ENCODE measurements at regions not wholly inside any gene's neighbourhood (a gene's known extent, or its start where the extent isn't known, plus 50 kb on each side); places are given as distances from the start of the nearest gene placed in this dataset.
"Not testable (repeated sequence)": the region's sequence is repeated elsewhere in the genome, so short reads cannot be mapped to it uniquely, and the experiment has no call there.

DNA sequence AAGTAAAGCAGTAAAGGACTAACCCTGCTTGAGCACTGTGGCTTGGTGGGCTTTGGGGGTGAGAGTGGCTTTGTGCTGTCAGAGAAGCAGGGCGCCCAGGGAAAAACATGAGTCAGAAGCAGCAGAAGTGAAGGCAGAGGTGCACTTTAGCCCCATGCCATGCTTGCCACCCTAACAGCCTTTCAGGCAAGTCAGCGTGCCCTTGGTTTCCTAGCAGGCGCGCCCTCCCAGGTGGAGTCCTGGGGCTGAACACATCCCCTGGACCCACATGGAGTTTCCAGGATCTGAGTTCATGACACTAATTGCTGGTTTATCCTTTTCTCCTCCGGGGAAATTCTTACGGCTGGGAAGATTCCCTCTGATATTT, 106.6 kb downstream of the TLR5 start:
- TF ChIP-seq, protein P1, sequence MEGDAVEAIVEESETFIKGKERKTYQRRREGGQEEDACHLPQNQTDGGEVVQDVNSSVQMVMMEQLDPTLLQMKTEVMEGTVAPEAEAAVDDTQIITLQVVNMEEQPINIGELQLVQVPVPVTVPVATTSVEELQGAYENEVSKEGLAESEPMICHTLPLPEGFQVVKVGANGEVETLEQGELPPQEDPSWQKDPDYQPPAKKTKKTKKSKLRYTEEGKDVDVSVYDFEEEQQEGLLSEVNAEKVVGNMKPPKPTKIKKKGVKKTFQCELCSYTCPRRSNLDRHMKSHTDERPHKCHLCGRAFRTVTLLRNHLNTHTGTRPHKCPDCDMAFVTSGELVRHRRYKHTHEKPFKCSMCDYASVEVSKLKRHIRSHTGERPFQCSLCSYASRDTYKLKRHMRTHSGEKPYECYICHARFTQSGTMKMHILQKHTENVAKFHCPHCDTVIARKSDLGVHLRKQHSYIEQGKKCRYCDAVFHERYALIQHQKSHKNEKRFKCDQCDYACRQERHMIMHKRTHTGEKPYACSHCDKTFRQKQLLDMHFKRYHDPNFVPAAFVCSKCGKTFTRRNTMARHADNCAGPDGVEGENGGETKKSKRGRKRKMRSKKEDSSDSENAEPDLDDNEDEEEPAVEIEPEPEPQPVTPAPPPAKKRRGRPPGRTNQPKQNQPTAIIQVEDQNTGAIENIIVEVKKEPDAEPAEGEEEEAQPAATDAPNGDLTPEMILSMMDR (IDR thresholded peaks at IDR 0.05; ENCODE audit: low read depth, low read length): no peak
- H3K4me3 ChIP-seq (ENCODE audit: low read depth, low read length): no peak overlapping the region

DNA sequence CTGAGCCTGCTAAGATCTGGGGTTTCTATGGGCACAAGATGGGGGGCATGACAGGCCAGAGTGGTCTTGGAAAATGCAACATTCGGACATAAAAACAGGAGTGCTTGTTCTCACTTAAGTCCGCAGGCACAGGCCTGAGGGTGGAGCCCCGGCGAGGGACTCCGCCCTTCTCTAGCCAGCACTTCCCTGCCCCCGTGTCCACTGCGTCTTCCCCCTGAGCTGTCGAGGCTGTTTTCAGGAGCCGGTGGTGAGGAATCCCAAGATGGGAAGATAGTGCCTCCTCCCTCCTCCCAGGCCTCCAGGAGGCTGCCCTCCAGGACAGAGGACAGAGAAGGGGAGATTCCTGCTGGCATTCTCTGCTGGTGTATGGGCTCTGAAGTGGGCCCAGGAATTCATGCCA, 105.2 kb downstream of the TLR5 start:
- no peak overlapping the region for H3K4me3 ChIP-seq (ENCODE audit: low read depth, low read length)
- TF ChIP-seq, protein P1 (IDR thresholded peaks at IDR 0.05; ENCODE audit: low read depth, low read length): no peak

DNA sequence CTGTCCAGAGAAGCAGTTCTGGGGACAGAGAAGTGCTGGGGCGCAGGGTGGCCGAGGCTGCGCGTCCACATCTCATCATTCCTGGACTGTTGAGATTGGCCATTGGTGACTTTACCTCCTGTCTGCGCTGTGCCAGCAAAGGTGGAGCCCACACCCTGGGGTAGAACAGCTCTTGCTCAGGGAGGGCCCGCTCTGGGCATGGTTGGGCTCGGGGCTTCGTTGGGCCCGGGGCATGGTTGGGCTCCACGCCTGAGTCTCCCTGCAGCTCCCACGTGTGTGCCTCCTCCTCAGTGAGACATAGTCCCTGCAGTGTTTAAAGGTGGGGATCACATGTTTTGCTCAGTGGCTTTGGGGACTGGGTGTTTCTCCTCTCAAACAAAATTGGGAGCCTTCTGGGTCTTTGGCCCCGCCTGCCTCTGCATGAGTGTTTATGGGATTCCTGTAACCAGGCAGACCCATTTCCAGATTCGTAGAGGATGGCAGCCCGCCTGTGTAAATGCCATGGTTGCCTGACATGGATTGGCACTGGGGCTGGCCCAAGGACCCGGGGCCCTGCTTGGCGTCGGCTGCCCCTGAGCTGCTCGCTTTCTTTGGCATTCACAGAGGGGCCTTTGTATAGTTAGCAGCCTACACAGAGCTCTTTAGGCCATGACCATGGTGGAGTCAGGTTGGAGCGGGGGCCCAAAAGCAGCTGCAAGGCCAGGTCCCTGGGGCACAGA, 104.6 kb downstream of the TLR5 start:
- TF ChIP-seq, protein P1 (IDR thresholded peaks at IDR 0.05; ENCODE audit: low read depth, low read length): no peak
- no peak overlapping the region for H3K4me3 ChIP-seq (ENCODE audit: low read depth, low read length)

- TF ChIP-seq, protein P1 (IDR thresholded peaks at IDR 0.05; ENCODE audit: low read depth, low read length): no peak
- H3K4me3 ChIP-seq (ENCODE audit: low read depth, low read length): no peak overlapping the region
These were observed 103.1 kb downstream of the TLR5 start for GRCh38 chr1:223039990-223040389.

- no peak overlapping the region for H3K4me3 ChIP-seq (ENCODE audit: low read depth, low read length)
- TF ChIP-seq, protein P1 (IDR thresholded peaks at IDR 0.05; ENCODE audit: low read depth, low read length): no peak
These were observed 101.6 kb downstream of the TLR5 start for GRCh38 chr1:223041481-223041880.

DNA sequence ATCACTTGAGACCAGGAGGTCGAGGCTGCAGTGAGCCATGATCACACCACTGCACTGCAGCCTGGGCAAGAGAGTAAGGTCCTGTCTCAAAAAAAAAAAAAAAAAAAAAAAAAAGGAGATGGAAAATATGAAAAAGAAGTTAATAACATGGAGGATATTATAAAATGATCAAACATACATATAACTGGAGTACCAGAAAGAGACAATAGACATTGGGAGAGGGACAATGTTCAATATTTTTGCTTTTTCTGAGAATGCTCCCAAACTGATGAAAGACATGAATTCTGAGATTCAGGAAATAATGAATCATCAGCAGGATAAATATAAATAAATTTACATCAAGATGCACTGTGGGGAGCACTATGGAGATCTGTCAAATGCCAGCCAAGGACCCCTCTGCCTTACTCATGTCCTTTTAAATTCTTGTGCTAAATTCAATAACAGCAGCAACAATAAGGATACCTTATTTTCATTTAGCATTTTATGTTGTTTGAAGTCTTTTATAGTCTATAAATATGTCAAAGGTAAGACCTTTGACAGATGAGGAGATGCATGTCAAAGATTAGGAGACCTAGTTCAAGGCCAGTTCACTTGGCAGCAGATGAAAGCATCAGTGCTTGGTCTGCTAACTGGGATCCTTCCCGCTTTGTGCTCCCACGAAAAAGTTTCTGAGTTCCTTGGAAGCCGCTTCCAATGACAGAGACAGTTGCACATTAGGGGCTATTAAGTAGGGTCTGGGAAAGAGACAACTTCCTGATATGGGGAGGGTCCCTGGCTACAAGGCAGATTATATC, 97.7 kb downstream of the TLR5 start:
- TF ChIP-seq, protein P1 (IDR thresholded peaks at IDR 0.05; ENCODE audit: low read depth, low read length): no peak
- H3K4me3 ChIP-seq (ENCODE audit: low read depth, low read length): no peak overlapping the region

GRCh38 chr1:223046011-223046410, 97.0 kb downstream of the TLR5 start:
- no peak overlapping the region for H3K4me3 ChIP-seq (ENCODE audit: low read depth, low read length)
- TF ChIP-seq, protein P1 (IDR thresholded peaks at IDR 0.05; ENCODE audit: low read depth, low read length): no peak

- H3K4me3 ChIP-seq (ENCODE audit: low read depth, low read length): not testable (repeated sequence)
These were observed 96.6 kb downstream of the TLR5 start for GRCh38 chr1:223046463-223046862.
